HG02759 (cell line): ENCODE measurements at regions not wholly inside any gene's neighbourhood (a gene's known extent, or its start where the extent isn't known, plus 50 kb on each side); places are given as distances from the start of the nearest gene placed in this dataset.

ENCODE experiments used
- ATAC-seq: cut with Tn5 transposase; IDR thresholded peaks from one replicate; pipeline ENCODE4 v1.9.1; 2021; ENCODE audit warnings: mild to moderate bottlenecking, moderate library complexity; ENCODE audit not compliant: unreplicated experiment

DNA sequence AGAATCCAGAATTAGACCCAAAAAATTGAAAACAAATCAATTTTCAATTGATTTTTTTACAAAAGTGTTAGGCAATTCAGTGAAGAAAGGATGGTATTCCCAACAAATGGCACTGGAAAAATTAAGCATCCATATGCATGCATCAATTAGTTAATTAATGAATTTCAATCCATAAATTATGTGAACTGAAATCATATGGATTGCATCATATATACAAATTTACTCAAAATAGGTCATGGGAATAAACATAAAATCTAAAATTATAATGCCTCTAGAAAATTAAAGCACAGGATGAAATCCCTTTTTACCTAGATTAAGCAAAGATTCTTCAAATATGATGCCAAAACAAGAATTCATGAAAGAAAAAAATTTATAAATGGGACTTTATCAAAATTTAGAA is 213.9 kb upstream of the KLHL29 start:
- no peak for ATAC-seq

DNA sequence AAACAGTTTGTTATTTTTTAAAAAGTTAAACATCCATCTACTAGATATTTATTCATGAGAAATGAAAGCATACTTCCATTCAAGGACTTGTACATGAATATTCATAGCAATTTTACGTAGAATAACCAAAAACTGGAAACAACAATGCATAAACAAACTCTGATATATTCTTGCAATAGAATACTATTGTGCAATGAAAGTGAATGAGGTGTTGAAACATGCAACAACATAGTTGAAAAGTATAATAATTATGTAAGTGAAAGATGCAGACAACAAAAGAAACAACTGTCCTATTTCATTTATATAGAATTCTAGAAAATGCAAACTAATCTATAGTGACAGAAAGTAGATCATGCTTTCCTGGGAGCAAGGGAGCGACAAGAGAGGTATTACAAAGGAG is 206.6 kb upstream of the KLHL29 start:
- ATAC-seq = no peak

DNA sequence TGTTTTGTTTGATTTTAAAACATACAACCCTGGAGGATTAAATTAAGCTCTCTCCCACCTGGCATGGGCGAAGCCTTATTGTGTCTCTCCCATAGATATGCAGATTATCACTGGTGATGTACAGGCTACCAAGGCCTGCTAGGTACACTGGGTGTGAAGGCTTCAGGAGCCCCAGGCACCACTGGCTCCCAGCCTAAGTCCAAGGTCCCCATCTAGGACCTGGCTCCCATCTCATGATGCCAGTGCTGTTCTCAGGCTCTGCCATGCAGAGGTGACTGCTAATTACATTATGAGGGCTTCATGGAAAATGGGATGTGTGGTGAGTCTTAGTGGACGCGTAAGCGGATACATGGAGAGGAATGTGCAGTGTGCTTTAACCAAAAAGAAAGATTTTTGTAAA is 201.2 kb upstream of the KLHL29 start:
- no peak for ATAC-seq

DNA sequence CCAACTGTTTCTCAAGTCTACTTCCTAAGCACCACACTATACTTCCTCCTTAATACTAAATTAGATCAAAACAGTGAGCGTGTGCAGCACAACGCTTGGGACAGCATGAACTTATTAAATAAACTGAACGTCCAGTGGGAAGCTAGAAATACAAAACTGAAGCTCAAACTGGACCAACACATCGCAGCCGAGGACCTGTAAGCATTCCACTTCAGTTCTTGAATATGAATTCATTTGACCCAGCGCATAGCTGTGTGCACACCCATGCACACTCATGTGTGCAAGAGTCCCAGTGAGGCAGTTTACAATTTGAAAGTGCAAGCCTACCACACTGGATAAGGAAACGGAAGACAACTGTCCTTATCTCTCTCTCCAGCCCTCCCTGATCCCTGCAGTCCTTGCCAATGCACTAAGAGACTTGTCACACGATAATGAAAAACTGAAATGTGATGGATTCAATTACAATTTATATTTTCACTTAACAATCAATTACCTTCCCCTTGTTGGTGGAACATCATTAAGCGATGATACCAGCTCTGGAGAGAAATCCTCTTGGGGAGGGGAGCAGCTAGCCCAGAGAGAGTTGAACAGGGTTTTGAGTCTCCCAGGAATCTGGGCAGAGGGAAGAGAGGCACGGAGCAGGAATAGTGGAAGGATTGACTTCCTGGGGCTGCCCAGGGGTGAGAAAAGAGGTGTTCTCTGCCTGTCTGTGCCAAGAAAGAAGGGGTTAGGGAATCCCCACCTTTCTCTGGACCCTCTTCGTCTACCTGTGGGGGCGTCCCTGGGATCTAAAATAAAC is 186.5 kb upstream of the KLHL29 start:
- no peak for ATAC-seq

DNA sequence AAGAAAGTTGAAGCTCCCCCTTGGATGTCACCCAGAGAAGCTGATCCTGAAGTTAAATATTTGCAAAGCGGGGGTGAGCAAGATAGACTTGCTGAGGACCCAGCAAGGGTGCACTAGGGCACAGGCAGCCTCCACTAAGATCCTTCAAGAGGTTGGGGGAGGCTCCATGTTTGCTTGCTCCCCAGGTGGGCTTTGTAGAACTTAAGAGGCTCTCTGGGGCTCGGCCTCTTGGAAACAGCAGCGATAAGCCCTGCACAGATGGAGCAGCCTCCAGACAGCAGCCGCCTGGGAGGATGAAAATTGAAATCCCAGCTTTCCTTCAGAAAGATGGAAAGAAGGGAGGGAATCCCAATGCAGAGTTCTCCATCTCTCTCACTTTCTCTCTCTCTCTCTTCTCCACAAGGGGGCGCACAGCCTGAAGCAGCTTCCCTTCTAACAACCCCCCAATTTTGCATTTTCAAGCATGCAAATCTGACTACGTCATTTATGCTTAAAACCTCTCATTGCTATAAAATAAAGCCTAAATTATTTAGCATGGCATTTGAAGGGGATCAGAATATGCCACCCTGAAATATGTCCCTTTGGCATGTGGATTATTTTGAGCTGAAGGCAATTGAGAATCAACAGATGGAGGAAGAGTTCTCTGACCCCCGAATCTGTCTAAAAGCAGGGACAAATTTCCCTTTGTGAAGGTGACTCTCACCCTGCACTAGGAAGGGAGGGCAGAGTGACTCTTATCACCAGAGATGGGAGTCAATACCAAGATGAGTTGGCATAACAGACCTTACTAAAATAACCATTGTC is 185.7 kb upstream of the KLHL29 start:
- ATAC-seq = peak; percentile 58

DNA sequence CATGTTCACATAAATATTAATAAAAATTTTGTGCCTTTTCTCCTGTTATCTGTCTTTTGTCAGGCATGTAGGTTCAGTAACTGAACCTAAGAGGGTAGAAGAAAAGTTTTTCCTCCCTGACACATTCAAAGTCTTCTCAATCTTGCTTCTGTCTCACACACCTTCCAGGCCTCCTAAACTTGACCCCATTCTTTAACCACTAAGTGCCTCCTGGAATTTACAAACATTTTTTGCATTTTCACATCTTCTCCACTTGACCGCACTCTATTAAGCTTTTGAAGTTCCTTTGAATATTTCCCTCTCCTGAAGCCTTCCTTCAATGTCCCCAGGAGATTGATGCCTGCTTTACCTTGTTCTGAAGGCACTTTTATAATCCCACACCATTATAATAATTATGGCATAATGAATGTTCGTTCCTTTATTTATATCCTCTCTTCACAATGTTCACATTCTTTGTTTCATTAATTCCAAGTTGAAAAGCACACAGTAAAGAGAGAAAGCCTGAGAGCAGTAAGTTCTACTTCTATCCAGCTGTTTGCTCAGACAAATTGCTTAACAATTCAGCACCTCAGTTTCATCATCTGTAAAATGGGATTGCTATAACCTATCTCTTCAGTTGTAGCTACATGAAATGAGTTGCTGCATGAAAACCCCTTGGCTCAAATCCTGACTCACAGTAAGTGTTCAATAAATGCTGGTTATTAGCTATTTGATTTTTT is 184.8 kb upstream of the KLHL29 start:
- no peak for ATAC-seq

DNA sequence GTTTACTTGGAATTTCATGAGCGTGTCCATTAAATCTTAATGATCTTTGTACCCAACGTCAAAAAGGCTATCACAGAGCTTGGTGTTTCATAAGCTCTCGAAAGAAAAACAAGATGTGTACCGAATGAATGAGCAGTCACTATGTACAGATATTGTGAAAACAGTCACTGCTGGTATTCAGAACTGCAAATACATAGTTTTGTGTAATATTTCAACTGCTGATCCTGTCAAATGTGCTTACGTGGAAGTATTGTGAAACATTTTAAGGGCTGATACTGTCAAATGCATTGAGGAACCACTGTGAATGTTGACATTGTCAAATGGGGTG is 184.2 kb upstream of the KLHL29 start:
- no peak for ATAC-seq

DNA sequence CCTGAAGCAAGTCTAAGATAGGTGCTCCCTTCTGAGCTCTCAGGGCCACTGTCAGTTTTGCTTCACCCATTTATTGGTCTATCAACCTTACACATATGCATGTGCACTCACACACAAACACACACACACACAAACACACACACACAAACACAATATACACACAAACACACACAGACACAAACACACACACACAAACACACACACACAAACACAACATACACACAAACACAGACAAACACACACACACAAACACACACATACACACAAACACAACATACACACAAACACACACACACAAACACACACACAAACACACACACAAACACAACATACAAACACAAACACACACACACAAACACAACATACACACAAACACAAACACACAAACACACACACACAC is 181.6 kb upstream of the KLHL29 start:
- ATAC-seq = no peak

DNA sequence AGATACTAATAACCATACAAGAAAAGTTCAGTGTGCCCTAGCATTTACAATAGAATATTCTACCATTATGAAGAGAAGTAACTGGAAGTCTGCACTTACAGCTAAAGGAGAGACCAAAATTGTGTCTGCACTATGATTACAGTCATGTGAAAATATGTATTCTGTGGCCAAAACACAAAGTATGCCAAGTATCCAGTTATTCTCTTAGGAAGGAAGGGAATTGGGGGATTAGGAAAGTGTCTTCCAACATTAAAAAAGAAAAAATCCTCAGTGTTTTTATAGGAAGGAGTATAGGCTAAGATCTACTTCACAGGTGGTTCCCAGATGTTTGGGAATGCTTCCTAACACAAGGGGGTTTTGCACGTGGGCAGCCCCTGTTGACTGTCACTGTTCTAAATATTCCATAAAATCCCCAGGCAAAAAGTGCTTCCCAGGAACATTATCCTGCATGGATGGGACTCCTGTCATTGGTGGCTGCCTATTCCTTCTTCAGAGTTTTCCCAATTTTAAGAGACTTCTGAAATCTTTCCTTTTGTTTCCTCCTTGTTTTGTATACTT is 180.2 kb upstream of the KLHL29 start:
- no peak for ATAC-seq

DNA sequence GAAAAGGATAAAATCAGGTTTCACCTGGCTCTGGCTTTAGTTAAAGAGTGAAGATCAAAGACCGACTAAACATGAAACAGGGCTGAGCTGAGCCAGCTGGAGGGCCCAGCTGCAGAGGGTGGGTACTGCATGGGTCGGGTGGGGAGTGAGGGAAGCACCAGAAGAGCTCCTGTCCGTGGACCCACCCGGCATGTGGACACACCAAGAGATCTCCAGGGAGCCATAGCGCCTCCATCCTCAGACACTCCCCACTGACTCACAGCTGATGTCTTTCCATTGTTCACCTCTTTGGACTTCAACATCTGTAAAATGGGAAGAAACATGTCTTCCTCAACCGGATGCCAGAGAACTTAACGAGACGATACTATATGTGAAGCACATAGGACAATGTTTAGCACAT is 178.3 kb upstream of the KLHL29 start:
- ATAC-seq = no peak

DNA sequence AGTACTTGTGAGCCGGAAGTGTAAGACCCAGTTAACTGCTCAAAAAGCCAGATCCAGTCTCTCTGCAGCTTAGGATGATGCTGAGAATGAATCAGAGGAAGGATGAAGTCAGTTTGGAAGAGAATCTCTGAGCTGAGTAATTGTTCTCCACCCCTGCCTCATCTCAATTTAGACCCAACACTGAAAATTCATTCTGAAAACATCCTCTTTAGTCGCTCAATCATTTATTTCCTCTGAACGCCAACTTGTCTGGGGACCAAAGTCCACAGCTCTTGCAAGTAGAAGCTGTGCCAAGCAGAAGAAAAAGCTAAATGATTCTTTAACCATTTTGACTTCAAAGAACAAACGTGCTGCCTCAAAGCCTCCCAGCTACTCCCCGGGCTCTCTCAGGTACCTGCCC is 177.1 kb upstream of the KLHL29 start:
- no peak for ATAC-seq

DNA sequence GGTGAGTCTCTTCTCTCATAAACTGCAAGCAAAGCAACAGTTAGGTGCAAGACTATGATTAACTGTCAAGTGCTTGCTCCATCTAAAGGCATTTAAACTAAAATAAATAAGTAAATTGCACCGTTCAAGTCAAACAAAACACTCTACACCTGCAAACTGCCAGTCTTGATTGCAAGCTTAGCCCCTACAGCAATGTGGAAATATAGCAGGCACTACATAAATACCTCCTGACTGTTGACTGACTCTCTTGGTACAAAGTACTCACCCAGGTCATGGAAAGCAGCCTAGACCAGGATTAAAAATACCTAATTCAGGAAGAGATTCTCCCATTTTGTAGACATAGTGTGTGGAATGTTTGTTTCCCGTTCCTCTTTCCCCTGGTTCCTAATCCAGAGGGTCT is 176.6 kb upstream of the KLHL29 start:
- ATAC-seq = no peak

DNA sequence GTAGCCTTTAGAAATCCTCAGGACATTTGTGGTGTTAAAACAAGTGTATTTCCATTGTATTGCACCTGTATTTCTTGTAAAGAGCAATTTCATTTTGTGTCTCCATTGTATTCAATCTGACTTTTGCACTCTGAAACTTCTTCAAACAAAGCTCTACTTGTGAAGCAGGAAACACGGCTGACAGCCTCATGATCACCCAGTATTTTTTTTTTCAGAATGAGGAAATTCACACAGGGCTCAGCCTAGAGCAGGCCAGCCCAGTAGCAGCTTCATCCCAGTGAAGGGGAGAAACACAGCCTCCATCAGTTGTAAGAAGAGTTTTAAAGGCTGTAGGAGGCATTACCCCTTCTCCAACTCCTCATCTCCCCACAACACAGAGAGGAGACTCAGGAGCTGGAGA is 175.9 kb upstream of the KLHL29 start:
- ATAC-seq = no peak

DNA sequence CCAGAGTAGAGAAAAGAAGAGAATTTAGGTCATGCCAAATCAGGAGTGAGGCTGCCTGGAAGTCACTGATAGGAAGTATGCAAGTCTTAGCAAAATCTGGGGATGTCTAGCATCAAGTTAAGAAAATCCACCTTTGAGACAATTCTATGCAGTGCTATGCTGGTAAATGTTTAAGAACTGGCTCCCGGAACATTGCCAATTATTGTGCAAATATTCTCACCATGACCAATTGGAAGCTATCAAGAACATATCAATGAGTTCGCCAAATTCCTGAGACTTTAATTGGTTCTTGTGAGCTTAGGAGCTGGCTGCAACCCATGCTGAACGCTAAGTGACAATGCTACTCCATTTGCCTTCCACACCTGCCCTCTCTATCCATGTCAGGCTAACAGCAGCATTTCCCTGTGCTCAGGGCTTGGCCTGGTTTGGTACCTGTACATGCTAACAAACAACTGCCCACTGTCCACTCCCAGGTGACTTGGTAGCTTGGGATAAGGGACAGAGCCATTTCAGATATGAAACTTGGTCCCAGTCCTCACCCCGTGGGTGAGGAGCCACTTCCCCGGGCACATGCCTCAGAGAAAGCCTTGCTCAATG is 172.9 kb upstream of the KLHL29 start:
- no peak for ATAC-seq

DNA sequence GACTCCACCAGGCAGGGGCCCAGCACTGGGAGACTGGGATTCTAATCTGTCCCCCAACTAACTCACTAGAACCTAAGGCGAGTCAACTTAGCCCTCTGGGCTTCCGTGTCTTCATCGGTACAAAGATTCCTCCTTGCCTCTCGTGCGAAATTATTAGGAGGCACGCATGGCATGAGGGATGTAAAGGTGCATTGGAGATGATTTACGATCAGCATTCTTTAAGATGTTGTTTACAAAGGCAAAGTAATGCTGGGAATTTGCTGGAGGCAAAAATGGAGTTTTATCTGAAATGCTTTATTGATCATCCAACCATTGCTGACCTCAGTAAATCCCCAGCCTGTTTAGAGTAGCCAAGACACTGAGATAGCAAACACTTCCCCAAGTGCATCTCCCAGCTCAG is 171.8 kb upstream of the KLHL29 start:
- ATAC-seq = no peak

DNA sequence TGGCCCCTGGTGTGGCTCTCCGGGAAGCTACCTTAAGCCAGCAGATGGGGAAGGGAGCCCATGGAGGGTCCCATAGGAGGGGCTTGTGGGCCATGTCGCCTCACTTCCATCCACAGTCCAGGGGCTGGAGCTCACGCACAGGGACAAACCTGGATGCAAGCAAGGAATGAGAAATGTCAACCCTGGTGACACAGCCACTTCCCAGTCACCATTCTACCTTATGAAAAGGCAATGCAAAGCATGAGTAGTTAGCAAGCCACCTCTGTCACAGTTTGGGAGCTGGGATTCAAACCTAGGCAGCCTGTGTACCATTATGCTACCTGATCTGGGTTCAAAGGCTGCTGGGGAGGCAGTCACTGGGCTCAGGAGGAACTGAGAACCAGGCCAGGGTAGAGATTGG is 170.0 kb upstream of the KLHL29 start:
- ATAC-seq = no peak

DNA sequence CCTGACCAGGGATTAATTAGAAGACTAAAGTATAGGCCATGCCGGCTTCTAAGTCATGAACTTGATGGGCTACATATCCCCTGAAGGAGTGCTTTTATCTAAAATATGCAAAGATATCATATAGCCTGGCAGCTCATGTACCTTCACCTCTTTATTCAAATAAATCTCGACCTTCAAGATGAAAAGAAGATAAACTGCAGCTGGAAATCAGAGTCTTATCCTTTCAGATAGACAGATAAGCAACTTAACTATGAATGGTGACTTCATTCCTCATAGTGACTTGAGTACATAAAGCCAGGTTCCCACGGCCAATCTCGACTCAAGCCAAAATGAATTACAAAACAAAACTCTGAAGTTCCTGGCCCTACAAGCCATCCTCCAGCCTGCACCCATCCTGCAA is 165.3 kb upstream of the KLHL29 start:
- no peak for ATAC-seq

DNA sequence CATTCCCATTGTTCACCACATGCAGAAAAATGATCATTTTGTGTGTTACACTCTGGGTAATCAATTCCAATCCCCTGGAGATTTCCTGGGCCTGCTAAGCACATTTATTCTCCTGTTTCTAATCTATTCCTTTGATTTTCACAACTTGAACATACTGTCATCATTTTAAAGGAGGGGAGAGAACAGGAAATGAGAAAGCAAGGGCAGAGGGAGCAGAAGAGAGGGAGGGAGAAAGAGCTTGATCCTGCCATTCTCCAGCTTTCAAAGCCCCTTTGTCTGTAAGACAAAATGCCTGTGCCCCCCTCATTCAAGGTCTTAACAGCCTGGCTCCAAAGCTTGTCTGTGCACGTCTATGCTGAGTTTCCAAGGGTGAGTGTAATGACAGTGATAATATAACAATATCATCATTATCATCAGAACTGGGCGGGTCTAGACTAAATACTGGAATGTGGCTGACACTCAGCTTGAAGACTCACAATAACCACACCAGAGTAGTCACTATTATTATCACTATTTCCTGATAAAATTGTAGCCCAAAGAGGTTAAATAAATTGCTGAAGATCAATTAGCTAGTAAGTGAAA is 164.4 kb upstream of the KLHL29 start:
- ATAC-seq = no peak

DNA sequence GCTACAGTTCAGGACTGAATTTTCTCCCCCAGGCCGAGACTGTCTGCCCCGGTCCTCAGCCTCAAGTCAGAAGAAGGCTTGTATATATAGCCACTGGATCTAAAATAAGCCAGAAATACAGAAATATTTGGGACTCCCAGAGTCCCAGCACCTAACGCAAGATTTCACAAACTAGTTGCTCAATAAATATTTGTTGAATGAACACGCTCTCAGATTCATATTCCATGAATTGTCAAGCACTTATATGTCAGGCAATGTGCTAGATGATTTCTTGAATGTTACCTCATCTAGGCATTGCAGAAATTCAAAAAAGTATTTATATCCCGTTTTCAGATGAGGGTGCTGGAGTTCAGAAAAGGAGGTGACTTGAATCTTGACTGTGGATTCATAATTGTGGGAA is 163.7 kb upstream of the KLHL29 start:
- ATAC-seq = no peak

DNA sequence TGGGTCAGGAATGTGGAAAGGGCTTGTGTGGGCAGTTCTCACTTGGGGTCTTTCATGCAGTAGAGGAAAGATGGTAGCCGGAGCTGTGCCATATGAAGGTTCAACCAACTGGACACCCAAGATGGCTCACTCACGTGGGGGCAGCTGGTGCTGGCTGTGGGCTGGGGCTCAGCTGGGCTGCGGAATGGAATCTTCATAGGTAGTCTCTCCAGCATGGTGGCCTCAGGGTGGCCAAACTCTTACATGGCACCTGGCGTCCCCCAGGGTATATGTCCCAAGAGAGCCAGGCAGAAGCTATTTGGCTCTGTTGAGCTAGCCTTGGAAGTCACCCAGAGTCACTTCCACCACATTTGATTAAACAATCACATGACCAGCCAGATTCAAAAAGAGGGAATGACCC is 163.1 kb upstream of the KLHL29 start:
- ATAC-seq = no peak

DNA sequence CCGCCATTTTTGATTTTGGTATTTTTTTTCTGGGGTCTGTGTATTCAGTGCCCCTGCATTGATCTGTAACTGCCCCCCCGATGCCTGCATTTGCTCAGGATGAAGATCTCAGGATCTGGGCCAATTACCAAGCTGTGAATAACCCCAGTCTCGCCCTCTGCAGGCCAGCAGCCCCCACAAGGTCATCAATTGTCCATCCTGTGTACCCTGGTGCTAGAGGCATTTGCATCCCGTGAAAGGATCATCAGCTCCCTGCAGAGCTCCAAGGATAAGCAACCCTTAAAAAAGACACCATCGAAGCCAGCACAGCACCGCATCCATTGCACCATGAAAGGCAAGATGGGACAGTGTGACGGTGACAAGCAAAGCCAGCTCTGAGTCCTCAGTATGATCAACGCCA is 154.1 kb upstream of the KLHL29 start:
- no peak for ATAC-seq
